HEK293 (cell line): ENCODE measurements at regions not wholly inside any gene's neighbourhood (a gene's known extent, or its start where the extent isn't known, plus 50 kb on each side); places are given as distances from the start of the nearest gene placed in this dataset.

Experiments
- CTCF ChIA-PET: fragments of 350-600 bp; formaldehyde crosslinking; extraction: SDS; loops from one replicate; lab custom pipeline; 2021; ENCODE audit warnings: antibody characterized with exemption; lab: Yijun Ruan, JAX
- POLR2A ChIA-PET: fragments of 300-600 bp; formaldehyde crosslinking; extraction: SDS; loops from one replicate; lab custom pipeline; 2020; ENCODE audit warnings: antibody characterized with exemption, inconsistent platforms; lab: Yijun Ruan, JAX
- H3K27ac ChIP-seq: fragments of 200-500 bp; sonication (Bioruptor generic); 2 replicates; pipeline ENCODE4 v1.5.1; 2014; ENCODE audit warnings: low read depth, low read length, control low read depth, inconsistent platforms; ENCODE audit errors: extremely low read depth
- H3K36me3 ChIP-seq, 2 experiments: fragments of 200-500 bp in 1 of 2; sonication (Bioruptor generic) in 1 of 2; 1 replicate in 1 of 2; 2 replicates in 1 of 2; pipeline ENCODE4 v1.5.1; 2014 to 2017; ENCODE audit warnings: inconsistent platforms in 2 of 2, low read length in 2 of 2; ENCODE audit not compliant: control insufficient read depth in 2 of 2, insufficient read depth in 1 of 2
- H3K4me1 ChIP-seq: fragments of 200-500 bp; sonication (Bioruptor generic); 2 replicates; pipeline ENCODE4 v1.5.1; 2014; ENCODE audit warnings: mild to moderate bottlenecking, low read length, inconsistent platforms; ENCODE audit not compliant: control insufficient read depth, insufficient read depth
- H3K4me3 ChIP-seq: 2 replicates; pipeline ENCODE4 v1.5.1; 2011; ENCODE audit warnings: low read depth, mild to moderate bottlenecking, control low read depth, low read length, moderate library complexity
- H3K9me3 ChIP-seq: fragments of 200-500 bp; sonication (Bioruptor generic); 2 replicates; pipeline ENCODE4 v1.5.1; 2014; ENCODE audit warnings: low read depth, low read length, inconsistent platforms; ENCODE audit not compliant: control insufficient read depth, insufficient read depth
- BCL6B ChIP-seq: fragments of 450-650 bp; formaldehyde crosslinking; IDR thresholded peaks from 2 replicates; pipeline ENCODE4 v1.5.1; 2017; ENCODE audit warnings: missing biosample characterization, missing genetic modification characterization
- HIC1 ChIP-seq: fragments of 450-650 bp; formaldehyde crosslinking; IDR thresholded peaks from 2 replicates; pipeline ENCODE4 v1.5.1; 2016; ENCODE audit warnings: missing biosample characterization, missing genetic modification characterization
- HOXA7 ChIP-seq: sonication (generic); formaldehyde crosslinking; IDR thresholded peaks from 2 replicates; pipeline ENCODE4 v1.8.1; 2022; ENCODE audit warnings: missing genetic modification reagents, borderline replicate concordance
- PBX3 ChIP-seq: sonication (generic); formaldehyde crosslinking; IDR thresholded peaks from 2 replicates; pipeline ENCODE4 v1.8.1; 2022; ENCODE audit warnings: mild to moderate bottlenecking, moderate library complexity, missing genetic modification reagents
- ZNF221 ChIP-seq: fragments of 450-650 bp; formaldehyde crosslinking; IDR thresholded peaks from 2 replicates; pipeline ENCODE4 v1.5.1; 2017; ENCODE audit warnings: missing biosample characterization, missing genetic modification characterization, borderline replicate concordance
- ZNF48 ChIP-seq: fragments of 450-650 bp; formaldehyde crosslinking; IDR thresholded peaks from 2 replicates; pipeline ENCODE4 v1.5.1; 2016; ENCODE audit warnings: missing biosample characterization, missing genetic modification characterization
- ZNF626 ChIP-seq: fragments of 450-650 bp; sonication (Bioruptor Pico); formaldehyde crosslinking; IDR thresholded peaks from 2 replicates; pipeline ENCODE4 v1.5.1; 2018; ENCODE audit warnings: missing biosample characterization, missing genetic modification characterization, inconsistent platforms
- ZNF670 ChIP-seq: fragments of 450-650 bp; formaldehyde crosslinking; IDR thresholded peaks from 2 replicates; pipeline ENCODE4 v1.5.1; 2016; ENCODE audit warnings: missing biosample characterization, missing genetic modification characterization, low read depth
- TF ChIP-seq, protein P1 (sequence below): fragments of 450-650 bp; formaldehyde crosslinking; IDR thresholded peaks from 2 replicates; pipeline ENCODE4 v1.5.1; 2016; ENCODE audit warnings: missing biosample characterization, missing genetic modification characterization
- TF ChIP-seq, protein P2 (sequence below): fragments of 450-650 bp; formaldehyde crosslinking; IDR thresholded peaks from 2 replicates; pipeline ENCODE4 v1.5.1; 2016; ENCODE audit warnings: missing biosample characterization, missing genetic modification characterization

DNA sequence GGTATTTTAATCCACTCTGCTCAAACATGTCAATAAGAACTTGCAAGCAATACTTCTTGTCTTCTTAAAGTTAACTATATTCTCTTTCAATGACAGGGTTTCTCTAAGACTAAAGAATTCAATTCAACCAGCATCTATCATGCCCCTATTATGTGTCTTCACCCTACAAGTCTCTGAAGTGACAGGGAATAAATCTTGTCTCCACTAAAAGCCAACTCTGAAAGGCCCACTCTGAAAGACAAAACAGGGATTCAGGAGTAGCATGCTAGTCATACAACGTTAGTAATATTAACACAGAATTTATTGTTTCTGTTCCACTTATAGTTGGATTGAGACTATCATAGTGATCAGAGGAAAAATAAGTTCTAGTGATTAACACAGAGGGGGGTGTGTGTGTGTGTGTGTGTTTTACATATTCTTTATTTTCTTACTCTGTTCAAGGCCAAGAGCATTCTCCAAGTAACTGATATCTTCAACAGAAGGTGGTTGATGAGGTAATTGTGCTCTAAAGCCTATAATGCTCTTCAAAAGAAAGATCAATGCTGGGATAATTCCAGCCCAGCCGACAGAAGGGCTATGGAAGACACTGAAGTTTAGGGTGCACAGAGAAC, 122.4 kb upstream of the DCLK2 start:
- Histone ChIP-seq H3K27ac (no peak overlapping the region), H3K9me3 (no peaks in the 10 kb centered on the region), H3K4me1 (no peaks in the 10 kb centered on the region), H3K4me3 (no peak overlapping the region), H3K36me3 (no peaks in the 10 kb centered on the region)
- ChIA-PET CTCF (interaction anchor here (0.7 kb wide), 1 partner anchor 270 kb away, joined by 4 read pairs; no protein-coding TSS in a partner anchor), POLR2A (no interaction called here)
- no peak for TF ChIP-seq ZNF221 (tag by site-specific recombination)
- no peak for TF ChIP-seq HOXA7
- TF ChIP-seq ZNF670 = no peak
- TF ChIP-seq, protein P1, sequence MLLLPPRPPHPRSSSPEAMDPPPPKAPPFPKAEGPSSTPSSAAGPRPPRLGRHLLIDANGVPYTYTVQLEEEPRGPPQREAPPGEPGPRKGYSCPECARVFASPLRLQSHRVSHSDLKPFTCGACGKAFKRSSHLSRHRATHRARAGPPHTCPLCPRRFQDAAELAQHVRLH = no peak
- no peak for TF ChIP-seq BCL6B (tag by site-specific recombination)
- TF ChIP-seq ZNF48 = no peak
- no peak for TF ChIP-seq HIC1
- TF ChIP-seq, protein P2, sequence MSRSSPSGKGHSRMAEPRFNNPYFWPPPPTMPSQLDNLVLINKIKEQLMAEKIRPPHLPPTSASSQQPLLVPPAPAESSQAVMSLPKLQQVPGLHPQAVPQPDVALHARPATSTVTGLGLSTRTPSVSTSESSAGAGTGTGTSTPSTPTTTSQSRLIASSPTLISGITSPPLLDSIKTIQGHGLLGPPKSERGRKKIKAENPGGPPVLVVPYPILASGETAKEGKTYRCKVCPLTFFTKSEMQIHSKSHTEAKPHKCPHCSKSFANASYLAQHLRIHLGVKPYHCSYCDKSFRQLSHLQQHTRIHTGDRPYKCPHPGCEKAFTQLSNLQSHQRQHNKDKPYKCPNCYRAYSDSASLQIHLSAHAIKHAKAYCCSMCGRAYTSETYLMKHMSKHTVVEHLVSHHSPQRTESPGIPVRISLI = no peak

DNA sequence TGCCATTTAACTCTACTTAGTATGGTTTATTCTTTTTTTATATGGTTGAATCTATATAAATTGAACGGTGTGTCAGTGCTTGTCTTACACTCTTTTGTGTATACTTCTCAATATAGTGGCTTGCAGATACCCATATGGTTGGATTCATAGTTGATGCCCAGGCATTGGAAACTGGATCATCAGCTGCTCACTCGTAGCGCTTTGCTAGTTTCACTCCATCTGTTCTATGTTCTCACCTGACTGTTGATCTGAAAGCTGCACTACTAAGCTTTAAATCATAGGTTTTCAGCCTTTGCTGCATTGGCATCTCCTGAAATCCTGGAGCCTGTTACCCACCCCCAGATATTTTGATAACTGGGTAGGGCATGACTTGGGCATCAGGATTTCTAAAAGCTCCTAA, 121.6 kb upstream of the DCLK2 start:
- Histone ChIP-seq H3K9me3 (no peaks in the 10 kb centered on the region), H3K4me3 (no peak overlapping the region), H3K27ac (no peak overlapping the region), H3K36me3 (no peaks in the 10 kb centered on the region), H3K4me1 (no peaks in the 10 kb centered on the region)
- CTCF ChIA-PET = no interaction called here
- POLR2A ChIA-PET = no interaction called here
- no peak for TF ChIP-seq PBX3 (CRISPR knock-in tag)

GRCh38 chr4:149961876-149962597, 116.2 kb upstream of the DCLK2 start:
- TF ChIP-seq, protein P2 = 0 out of 2 replicates have a peak, but pooled peaks have one; percentile 47
- TF ChIP-seq ZNF626 (tag by site-specific recombination) = no peak
- POLR2A ChIA-PET = no interaction called here
- Histone ChIP-seq H3K4me3 (no peak overlapping the region), H3K4me1 (no peaks in the 10 kb centered on the region), H3K27ac (no peak overlapping the region), H3K9me3 (no peaks in the 10 kb centered on the region), H3K36me3 (no peaks in the 10 kb centered on the region)
- CTCF ChIA-PET = no interaction called here
